Mucosa of rectum (tissue), 2 donors: ENCODE measurements at regions not wholly inside any gene's neighbourhood (a gene's known extent, or its start where the extent isn't known, plus 50 kb on each side); places are given as distances from the start of the nearest gene placed in this dataset.
"Not testable (repeated sequence)": the region's sequence is repeated elsewhere in the genome, so short reads cannot be mapped to it uniquely, and the experiment has no call there.

ENCODE experiments used
- H3K27ac ChIP-seq, 2 donors: one replicate each; pipeline ENCODE4 v1.7.0; 2013; ENCODE audit warnings: inconsistent platforms in 2 of 2, low read depth in 2 of 2, low read length in 2 of 2
- H3K27me3 ChIP-seq, 2 donors: one replicate each; pipeline ENCODE4 v1.7.0; 2013; ENCODE audit warnings: low read length in 2 of 2; ENCODE audit not compliant: control insufficient read depth in 2 of 2, insufficient read depth in 2 of 2
- H3K36me3 ChIP-seq, 2 donors: one replicate each; pipeline ENCODE4 v1.7.0; 2013; ENCODE audit warnings: low read length in 2 of 2; ENCODE audit not compliant: control insufficient read depth in 2 of 2, insufficient read depth in 2 of 2
- H3K4me1 ChIP-seq, 2 donors: one replicate each; pipeline ENCODE4 v1.7.0; 2013; ENCODE audit warnings: low read length in 2 of 2, mild to moderate bottlenecking in 1 of 2; ENCODE audit not compliant: control insufficient read depth in 2 of 2, insufficient read depth in 2 of 2
- H3K4me3 ChIP-seq, 2 donors: one replicate each; pipeline ENCODE4 v1.7.0; 2013; ENCODE audit warnings: low read length in 2 of 2
- H3K9ac ChIP-seq, 2 donors: one replicate each; pipeline ENCODE4 v1.7.0; 2013; ENCODE audit warnings: low read length in 2 of 2, low read depth in 1 of 2, mild to moderate bottlenecking in 1 of 2
- H3K9me3 ChIP-seq, 2 donors: one replicate each; pipeline ENCODE4 v1.7.0; 2013; ENCODE audit warnings: low read length in 2 of 2; ENCODE audit not compliant: control insufficient read depth in 2 of 2
- donor health status: healthy.
- donor health status: Normal muscosa, but diverticular disease.

DNA sequence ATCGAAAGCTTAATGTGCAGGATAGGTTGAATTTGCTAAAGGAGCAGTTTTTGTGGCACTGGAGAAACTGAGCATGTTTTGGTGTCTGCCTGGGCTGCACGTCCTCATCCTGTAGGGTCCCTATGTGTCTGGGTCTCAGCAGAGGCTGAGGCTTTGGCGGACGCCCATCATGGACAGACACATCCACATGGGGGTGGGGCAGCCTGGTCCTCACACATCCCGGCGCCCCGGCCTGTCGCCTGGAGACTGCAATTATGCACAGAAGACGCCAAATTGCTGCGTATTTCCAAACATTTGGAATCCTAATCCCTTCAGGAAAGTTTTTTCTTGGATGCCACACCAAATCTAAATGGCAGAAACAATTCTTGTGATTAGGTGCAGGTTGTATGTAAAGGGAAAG lies 128.2 kb upstream of the TWIST2 start:
- Histone ChIP-seq H3K9me3 (no peaks in the 10 kb centered on the region), H3K9ac (no peak overlapping the region), H3K27ac (no peak overlapping the region), H3K4me1 (no peaks in the 10 kb centered on the region), H3K4me3 (no peak overlapping the region), H3K36me3 (no peaks in the 10 kb centered on the region), H3K27me3 (no peaks in the 10 kb centered on the region)

DNA sequence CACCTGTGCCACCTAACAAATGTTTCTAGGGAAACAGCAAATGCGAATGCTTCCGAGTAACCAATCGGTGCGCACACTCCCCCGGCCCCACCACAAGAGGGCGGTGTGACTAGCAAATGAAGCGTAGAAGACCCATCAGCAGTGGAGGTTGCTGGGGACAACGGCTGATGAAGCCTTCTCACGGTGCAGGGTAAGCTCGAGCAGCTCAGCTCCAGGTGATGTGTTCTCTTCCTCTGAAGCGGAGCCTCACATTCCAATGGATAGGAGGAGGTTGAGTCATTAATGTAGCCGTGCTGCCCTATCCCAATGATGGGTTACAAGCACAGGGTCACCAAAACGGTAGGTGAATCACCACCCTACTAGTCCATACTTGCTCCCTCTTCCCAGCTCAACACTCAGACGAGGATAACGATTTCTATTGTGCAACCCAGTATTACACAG lies 127.6 kb upstream of the TWIST2 start:
- Histone ChIP-seq H3K4me3 (no peak overlapping the region), H3K27me3 (no peaks in the 10 kb centered on the region), H3K9ac (no peak overlapping the region), H3K4me1 (no peaks in the 10 kb centered on the region), H3K36me3 (no peaks in the 10 kb centered on the region), H3K27ac (no peak overlapping the region), H3K9me3 (no peaks in the 10 kb centered on the region)

DNA sequence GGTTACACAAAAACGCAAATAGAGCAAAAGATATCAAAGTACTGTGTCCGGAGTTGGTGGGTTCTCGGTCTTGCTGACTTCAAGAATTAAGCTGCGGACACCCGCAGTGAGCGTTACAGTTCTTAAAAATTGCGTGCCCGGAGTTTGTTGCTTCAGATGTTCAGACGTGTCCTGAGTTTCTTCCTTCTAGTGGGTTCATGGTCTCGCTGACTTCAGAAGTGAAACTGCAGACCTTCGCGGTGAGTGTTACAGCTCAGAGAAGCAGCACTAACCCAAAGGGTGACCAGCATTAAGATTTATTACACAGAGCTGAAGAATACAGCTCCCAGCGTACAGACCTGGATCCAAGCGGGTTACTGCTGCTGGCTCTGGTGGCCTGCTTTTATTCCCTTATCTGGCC lies 125.7 kb upstream of the TWIST2 start:
- no peak overlapping the region for H3K4me3 ChIP-seq
- no peaks in the 10 kb centered on the region for H3K9me3 ChIP-seq
- no peaks in the 10 kb centered on the region for H3K4me1 ChIP-seq
- H3K27me3 ChIP-seq = no peaks in the 10 kb centered on the region
- H3K9ac ChIP-seq = no peak overlapping the region
- no peaks in the 10 kb centered on the region for H3K36me3 ChIP-seq
- no peak overlapping the region for H3K27ac ChIP-seq

DNA sequence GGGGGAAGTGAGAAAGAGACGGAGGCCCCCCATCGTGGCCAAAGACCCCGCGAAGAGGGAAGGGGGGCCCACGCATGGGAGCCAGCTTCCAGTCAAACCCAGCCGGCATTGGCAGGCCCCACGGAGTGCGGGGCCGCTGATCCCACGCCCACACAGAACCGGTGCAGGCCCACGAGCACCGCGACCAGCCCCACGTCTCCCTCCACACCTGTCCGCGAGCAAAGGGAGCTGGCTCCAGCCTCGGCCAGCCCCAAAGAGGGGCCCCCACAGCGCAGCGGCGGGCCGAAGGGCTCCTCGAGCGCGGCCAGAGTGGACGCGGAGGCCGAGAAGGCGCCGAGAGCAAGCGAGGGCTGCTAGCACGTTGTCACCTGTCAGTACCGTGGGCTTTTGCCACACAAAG lies 125.0 kb upstream of the TWIST2 start:
- H3K27ac ChIP-seq = no peak overlapping the region
- H3K9ac ChIP-seq = no peak overlapping the region
- H3K9me3 ChIP-seq = no peaks in the 10 kb centered on the region
- H3K27me3 ChIP-seq = no peaks in the 10 kb centered on the region
- H3K36me3 ChIP-seq = no peaks in the 10 kb centered on the region
- peaks cover 0 to 2% of the 10 kb centered on the region in 2 donors for H3K4me1 ChIP-seq
- no peak overlapping the region for H3K4me3 ChIP-seq

DNA sequence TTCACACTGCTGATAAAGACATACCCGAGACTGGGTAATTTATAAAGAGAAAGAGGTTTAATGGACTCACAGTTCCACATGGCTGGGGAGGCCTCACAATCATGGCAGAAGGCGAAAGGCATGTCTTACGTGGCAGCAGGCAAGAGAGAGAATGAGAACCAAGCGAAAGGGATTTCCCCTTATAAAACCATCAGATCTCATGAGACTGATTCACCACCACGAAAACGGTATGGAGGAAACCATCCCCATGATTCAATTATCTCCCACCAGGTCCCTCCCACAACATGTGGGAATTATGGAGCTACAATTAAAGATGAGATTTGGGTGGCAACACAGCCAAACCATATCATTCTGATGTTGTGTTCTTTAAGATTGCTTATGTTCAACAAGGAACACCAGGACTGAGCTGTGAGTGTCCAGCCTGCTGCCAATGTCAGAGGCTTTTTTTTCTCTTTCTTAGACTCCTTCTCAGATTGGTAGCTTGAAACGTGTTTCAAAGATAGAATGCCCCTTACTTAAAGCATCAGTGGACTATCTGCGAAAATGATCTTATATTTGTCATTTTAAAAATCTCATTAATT lies 124.1 kb upstream of the TWIST2 start:
- H3K27me3 ChIP-seq, H3K9me3 ChIP-seq, H3K27ac ChIP-seq, H3K9ac ChIP-seq, H3K4me3 ChIP-seq, H3K4me1 ChIP-seq, H3K36me3 ChIP-seq: not testable (repeated sequence)

DNA sequence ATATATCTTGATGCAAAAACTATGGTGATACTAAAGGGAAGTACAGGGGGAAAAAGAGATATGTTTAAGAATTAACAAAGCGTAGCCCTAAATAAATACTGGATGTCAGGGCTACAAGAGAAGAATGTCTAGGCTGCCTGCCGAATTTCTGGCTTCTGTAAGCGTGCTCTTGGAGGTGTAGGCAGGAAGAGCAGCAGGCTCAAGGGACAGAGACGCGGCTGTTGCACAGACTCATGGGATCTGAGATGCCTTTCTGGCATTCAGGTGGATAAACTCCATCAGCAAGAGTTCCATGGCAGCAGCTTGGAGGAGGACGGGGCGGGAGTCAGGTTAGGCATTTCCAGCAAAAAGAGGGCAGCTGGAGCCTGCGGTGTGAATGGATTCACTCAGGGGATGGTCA lies 123.2 kb upstream of the TWIST2 start:
- no peak overlapping the region for H3K27ac ChIP-seq
- no peaks in the 10 kb centered on the region for H3K9me3 ChIP-seq
- no peaks in the 10 kb centered on the region for H3K36me3 ChIP-seq
- no peak overlapping the region for H3K9ac ChIP-seq
- no peak overlapping the region for H3K4me3 ChIP-seq
- no peaks in the 10 kb centered on the region for H3K27me3 ChIP-seq
- H3K4me1 ChIP-seq = peaks cover 0 to 12% of the 10 kb centered on the region in 2 donors

DNA sequence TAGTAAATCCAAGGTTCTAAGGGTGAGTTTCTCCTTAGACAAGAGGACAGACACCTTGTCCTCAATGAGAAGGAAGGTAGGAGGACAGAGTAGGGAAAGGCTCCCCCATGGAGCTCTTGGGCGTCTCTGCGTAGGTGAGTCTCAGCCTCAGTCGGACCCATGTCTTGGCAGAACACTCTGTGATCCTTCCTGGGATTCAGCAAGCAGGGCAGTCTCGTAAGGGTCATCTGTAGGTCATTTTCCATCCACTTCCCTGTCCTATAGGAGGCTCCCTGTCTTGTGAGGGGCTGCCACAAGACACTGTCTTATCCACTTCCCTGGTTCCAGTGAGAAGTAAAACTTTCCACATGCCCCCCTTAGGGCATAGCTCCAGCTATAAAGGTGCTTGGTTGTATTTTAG lies 122.6 kb upstream of the TWIST2 start:
- peaks cover 0 to 12% of the 10 kb centered on the region in 2 donors for H3K4me1 ChIP-seq
- no peak overlapping the region for H3K27ac ChIP-seq
- no peaks in the 10 kb centered on the region for H3K27me3 ChIP-seq
- H3K36me3 ChIP-seq = no peaks in the 10 kb centered on the region
- H3K9me3 ChIP-seq = no peaks in the 10 kb centered on the region
- no peak overlapping the region for H3K9ac ChIP-seq
- H3K4me3 ChIP-seq = no peak overlapping the region

DNA sequence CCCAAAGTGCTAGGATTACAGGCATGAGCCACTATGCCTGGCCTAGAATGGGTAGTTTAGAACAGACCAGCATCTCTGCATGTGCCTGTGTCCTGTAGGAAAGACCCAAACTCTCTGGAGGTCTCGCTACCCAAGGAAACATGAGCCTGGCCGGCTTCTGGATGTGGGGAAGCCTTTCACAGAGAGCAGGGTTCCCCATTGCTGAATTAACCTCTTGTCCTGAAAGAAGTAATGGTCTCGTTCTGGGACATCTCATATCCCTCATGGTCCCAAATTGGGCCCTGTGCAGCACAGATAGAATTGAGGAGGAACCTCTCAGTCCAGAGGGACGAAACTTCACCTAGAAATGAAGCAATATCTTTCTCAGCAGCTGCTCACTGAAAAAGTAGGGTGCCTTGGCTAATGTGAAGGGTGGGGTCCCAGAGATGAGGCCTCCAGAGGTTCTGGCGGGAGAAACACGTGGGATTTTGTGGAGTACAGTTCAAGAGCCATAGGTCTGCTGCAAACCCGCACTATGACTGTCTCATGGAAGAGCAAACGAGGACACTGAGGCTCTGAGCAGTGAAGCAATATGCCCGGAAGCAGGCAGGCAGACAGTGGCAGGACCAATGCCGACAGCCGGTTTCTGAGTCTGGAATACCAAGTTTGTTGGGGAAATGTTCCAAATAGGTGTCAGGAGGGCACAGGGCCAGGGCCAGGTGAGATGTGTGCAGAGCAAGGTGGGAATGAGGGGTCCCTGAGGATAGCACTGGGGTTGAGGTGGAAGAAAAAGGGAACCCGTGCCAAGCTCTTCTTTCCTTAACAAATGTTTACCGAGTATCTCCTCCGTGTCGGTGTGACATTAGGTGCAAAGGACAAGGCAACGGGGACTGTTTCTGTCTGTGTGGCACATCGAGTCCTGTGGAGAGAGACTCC lies 121.0 kb upstream of the TWIST2 start:
- Histone ChIP-seq H3K4me3 (no peak overlapping the region), H3K36me3 (no peaks in the 10 kb centered on the region), H3K9ac (no peak overlapping the region), H3K4me1 (peaks cover 0 to 12% of the 10 kb centered on the region in 2 donors), H3K27me3 (no peaks in the 10 kb centered on the region), H3K27ac (peak overlapping the region in 1 of 2 donors; percentile 69), H3K9me3 (no peaks in the 10 kb centered on the region)

DNA sequence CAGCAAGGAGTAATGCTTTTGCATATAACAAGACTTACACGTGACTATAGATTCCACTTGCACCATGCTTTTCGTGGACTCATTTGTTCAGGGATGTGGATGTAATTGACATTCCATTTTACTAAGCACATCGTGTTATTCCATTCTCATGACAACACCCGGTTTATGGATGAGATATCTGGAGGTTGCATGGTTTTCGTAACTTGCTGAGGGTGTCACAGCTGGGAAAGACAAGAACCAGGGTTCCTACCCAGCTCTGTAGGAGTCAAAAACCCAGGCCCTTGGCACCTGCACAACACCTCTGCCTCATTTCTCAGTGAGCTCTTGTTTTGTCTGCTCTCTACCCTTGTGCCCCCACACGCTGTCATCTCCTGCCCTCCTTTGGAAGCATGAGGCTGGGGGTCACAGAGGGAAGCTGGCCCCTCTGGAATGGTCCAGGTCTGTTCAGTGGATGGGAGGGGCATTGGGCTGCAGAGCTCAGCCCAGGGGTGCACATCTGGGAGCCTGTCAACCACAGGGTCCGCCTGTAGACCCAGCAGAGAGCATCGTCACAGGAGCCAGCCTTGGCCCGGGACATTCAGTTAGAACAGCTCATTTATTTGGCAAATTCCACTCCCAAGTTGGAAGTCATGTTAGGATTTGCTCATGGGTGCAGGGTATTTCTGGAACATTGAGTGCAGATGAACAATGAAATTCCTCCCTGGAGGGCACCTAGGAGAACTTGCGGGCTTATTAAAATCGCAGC lies 120.1 kb upstream of the TWIST2 start:
- Histone ChIP-seq H3K4me3 (no peak overlapping the region), H3K4me1 (peaks cover 0 to 12% of the 10 kb centered on the region in 2 donors), H3K36me3 (no peaks in the 10 kb centered on the region), H3K27me3 (no peaks in the 10 kb centered on the region), H3K9me3 (no peaks in the 10 kb centered on the region), H3K27ac (peak overlapping the region; percentile 69 to 82), H3K9ac (no peak overlapping the region)
